Prostate gland (tissue), 2 donors: ENCODE measurements at regions not wholly inside any gene's neighbourhood (a gene's known extent, or its start where the extent isn't known, plus 50 kb on each side); places are given as distances from the start of the nearest gene placed in this dataset.

Experiments
- DNase-seq: peaks from one replicate; pipeline ENCODE4 v3.0.0-alpha.2; 2019; ENCODE audit warnings: low spot score
- H3K27ac ChIP-seq, 2 donors: fragments of 200-600 bp; sonication (generic); 2 replicates each; pipeline ENCODE4 v1.5.1; 2017 to 2019
- H3K27me3 ChIP-seq: fragments of 200-600 bp; sonication (generic); replicated peaks from 2 replicates; pipeline ENCODE4 v1.5.1; 2019; ENCODE audit not compliant: insufficient read depth
- H3K36me3 ChIP-seq, 2 donors: fragments of 200-600 bp; sonication (generic); 1 replicate in 1 of 2; 2 replicates in 1 of 2; pipeline versions ENCODE4 v1.5.1 to v1.8.1; 2017 to 2019
- H3K4me1 ChIP-seq: fragments of 200-600 bp; sonication (generic); replicated peaks from 2 replicates; pipeline ENCODE4 v1.5.1; 2019
- H3K4me3 ChIP-seq, 2 donors: fragments of 200-600 bp; sonication (generic); 2 replicates each; pipeline ENCODE4 v1.5.1; 2017 to 2019
- H3K9me3 ChIP-seq: fragments of 200-600 bp; sonication (generic); 2 replicates; pipeline ENCODE4 v1.5.1; 2017
- CTCF ChIP-seq, 4 experiments: fragments of 200-600 bp in 2 of 4; fragments of 450-650 bp in 2 of 4; sonication (generic) in 2 of 4; IDR thresholded peaks; 1 replicate in 3 of 4; 2 replicates in 1 of 4; pipeline ENCODE4 v1.5.1; 2016 to 2019; ENCODE audit warnings: antibody characterized with exemption in 4 of 4, mild to moderate bottlenecking in 2 of 4, moderate library complexity in 2 of 4
- POLR2A ChIP-seq: fragments of 450-650 bp; IDR thresholded peaks from one replicate; pipeline ENCODE4 v1.6.1; 2016; ENCODE audit warnings: antibody characterized with exemption, mild to moderate bottlenecking
- POLR2AphosphoS5 ChIP-seq: sonication (generic); formaldehyde crosslinking; IDR thresholded peaks from one replicate; pipeline ENCODE4 v1.6.1; 2017; ENCODE audit warnings: antibody characterized with exemption
- WGBS: methylation state at CpG from one replicate; pipeline ENCODE4 v1.1.5; 2018; 5-methylcytosine and 5-hydroxymethylcytosine counted together
- intact Hi-C: fragments of 100-400 bp; cut with DNase I; formaldehyde crosslinking; loops from one replicate; pipeline ENCODE4 v1.14.2; 2022

GRCh38 chr4:159460371-159460770 is 357.5 kb downstream of the RAPGEF2 start:
- TF ChIP-seq CTCF (IDR thresholded peaks at IDR 0.05) (no peak), POLR2AphosphoS5 (no peak), POLR2A (no peak)
- Histone ChIP-seq H3K27me3 (no peaks in the 10 kb centered on the region), H3K27ac (no peak overlapping the region), H3K4me3 (no peak overlapping the region), H3K4me1 (no peaks in the 10 kb centered on the region), H3K9me3 (no peaks in the 10 kb centered on the region), H3K36me3 (no peaks in the 10 kb centered on the region)
- intact Hi-C loops, result no loop called here
- DNase-seq, result no peak
- 28% methylated on average over 1 of the region's 1 CpG for WGBS

- TF ChIP-seq CTCF (IDR thresholded peaks at IDR 0.05), result no peak
- TF ChIP-seq POLR2AphosphoS5, result no peak
Measured at GRCh38 chr4:159463235-159463634, 360.4 kb downstream of the RAPGEF2 start.

GRCh38 chr4:159464302-159464701 is 361.4 kb downstream of the RAPGEF2 start:
- H3K9me3 ChIP-seq, result no peaks in the 10 kb centered on the region
- H3K36me3 ChIP-seq, result no peaks in the 10 kb centered on the region
- DNase-seq, result no peak
- no peak overlapping the region for H3K4me3 ChIP-seq
- TF ChIP-seq POLR2AphosphoS5 (no peak), POLR2A (no peak), CTCF (IDR thresholded peaks at IDR 0.05) (no peak)
- no peaks in the 10 kb centered on the region for H3K27me3 ChIP-seq
- H3K27ac ChIP-seq, result no peak overlapping the region
- intact Hi-C loops, result no loop called here
- no peaks in the 10 kb centered on the region for H3K4me1 ChIP-seq

More at GRCh38 chr4:159463235-159463634, 360.4 kb downstream of the RAPGEF2 start:
- H3K36me3 ChIP-seq, result no peaks in the 10 kb centered on the region
- WGBS, result 85% methylated on average over 2 of the region's 2 CpGs
- intact Hi-C loops, result no loop called here
- H3K9me3 ChIP-seq, result no peaks in the 10 kb centered on the region
- no peaks in the 10 kb centered on the region for H3K27me3 ChIP-seq
- H3K4me3 ChIP-seq, result no peak overlapping the region
- H3K27ac ChIP-seq, result no peak overlapping the region
- no peaks in the 10 kb centered on the region for H3K4me1 ChIP-seq
- no peak for DNase-seq

- Histone ChIP-seq H3K27me3 (no peaks in the 10 kb centered on the region), H3K36me3 (no peaks in the 10 kb centered on the region), H3K4me3 (no peak overlapping the region), H3K9me3 (no peaks in the 10 kb centered on the region), H3K4me1 (no peaks in the 10 kb centered on the region), H3K27ac (no peak overlapping the region)
- intact Hi-C loops, result no loop called here
- TF ChIP-seq POLR2A (no peak), POLR2AphosphoS5 (no peak), CTCF (IDR thresholded peaks at IDR 0.05) (no peak)
- 12% methylated on average over 1 of the region's 1 CpG for WGBS
- DNase-seq, result no peak
Measured at GRCh38 chr4:159476886-159477285, 374.0 kb downstream of the RAPGEF2 start.

GRCh38 chr4:159480826-159481225 is 377.9 kb downstream of the RAPGEF2 start:
- no peaks in the 10 kb centered on the region for H3K27me3 ChIP-seq
- no peaks in the 10 kb centered on the region for H3K36me3 ChIP-seq
- H3K4me1 ChIP-seq, result no peaks in the 10 kb centered on the region
- H3K9me3 ChIP-seq, result no peaks in the 10 kb centered on the region
- H3K4me3 ChIP-seq, result no peak overlapping the region
- intact Hi-C loops, result no loop called here
- TF ChIP-seq POLR2A (no peak), POLR2AphosphoS5 (no peak), CTCF (IDR thresholded peaks at IDR 0.05) (no peak)
- no peak for DNase-seq
- no peak overlapping the region for H3K27ac ChIP-seq
- 17% methylated on average over 1 of the region's 1 CpG for WGBS
